ENCODE measurements at regions not wholly inside any gene's neighbourhood (a gene's known extent, or its start where the extent isn't known, plus 50 kb on each side); places are given as distances from the start of the nearest gene placed in this dataset.

- TF ChIP-seq EZH2 (IDR thresholded peaks at IDR 0.05) (no peak), CTCF (IDR thresholded peaks at IDR 0.05) (no peak)
These were observed 123.9 kb downstream of the BAMBI start for GRCh38 chr10:28801247-28801646.

All from neural progenitor cell (in vitro differentiated cells).